ENCODE measurements at regions not wholly inside any gene's neighbourhood (a gene's known extent, or its start where the extent isn't known, plus 50 kb on each side); places are given as distances from the start of the nearest gene placed in this dataset.

DNA sequence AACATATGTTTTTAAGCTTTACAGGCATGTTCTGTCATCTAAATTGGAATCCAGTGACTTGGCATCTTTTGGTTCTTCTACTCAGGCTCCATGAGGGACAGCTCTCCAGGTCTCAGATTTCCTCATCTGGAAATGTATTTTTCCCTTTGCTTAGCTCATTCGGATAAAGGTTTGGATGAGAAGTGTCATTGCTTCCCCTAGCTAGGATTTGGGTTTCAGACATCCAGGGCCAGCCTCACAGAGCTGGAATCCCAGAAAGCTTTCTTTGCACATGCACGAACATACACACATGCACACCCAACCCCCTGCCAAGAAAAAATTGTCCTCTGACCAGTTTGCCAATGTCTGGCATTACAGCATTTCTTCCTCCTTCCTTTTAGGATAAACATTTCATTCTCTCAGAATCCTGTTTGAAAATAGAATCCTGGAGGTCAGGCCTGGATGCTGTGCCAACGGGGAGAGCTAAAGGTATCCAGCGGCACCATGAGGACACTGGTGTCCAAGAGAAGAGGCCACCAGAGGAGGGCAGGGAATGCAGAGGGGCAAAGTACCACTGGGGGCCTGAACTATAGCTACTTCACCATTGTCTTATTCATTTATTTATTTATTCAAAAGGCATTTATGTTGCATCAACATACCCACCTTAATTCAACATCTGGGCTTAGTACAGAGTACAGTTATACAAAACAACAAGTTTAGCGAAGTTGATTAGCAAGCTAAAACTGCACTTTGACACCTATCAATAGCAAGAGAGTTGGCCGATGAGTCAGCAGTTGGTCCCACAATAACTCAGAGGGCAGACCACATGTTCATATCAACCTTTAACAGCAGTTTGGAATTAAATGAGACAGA lies 97.9 kb upstream of the ATL2 start:
- H3K27ac ChIP-seq (ENCODE audit: low read depth, low read length) = no peak overlapping the region
- no peaks in the 10 kb centered on the region for H3K4me1 ChIP-seq (ENCODE audit: control insufficient read depth in 1 of 2, insufficient read depth in 2 of 2, low read length in 2 of 2)
- H3K79me2 ChIP-seq (ENCODE audit: insufficient read depth, low read length) = no peaks in the 10 kb centered on the region
- no peak overlapping the region for H3K4me3 ChIP-seq (replicated peaks in 1 of 2; ENCODE audit: low read depth in 1 of 2, low read length in 2 of 2)
- no peak overlapping the region for H3K4me2 ChIP-seq (ENCODE audit: low read length)
- TF ChIP-seq SIN3A (IDR thresholded peaks at IDR 0.05; ENCODE audit: low read depth) (no peak), CEBPB (IDR thresholded peaks at IDR 0.05; ENCODE audit: low read depth) (no peak), RAD21 (IDR thresholded peaks at IDR 0.05; ENCODE audit: low read depth) (no peak), ELF1 (IDR thresholded peaks at IDR 0.05; ENCODE audit: borderline replicate concordance, low read depth) (no peak), ZFX (IDR thresholded peaks at IDR 0.05) (no peak), FOSL1 (IDR thresholded peaks at IDR 0.05; ENCODE audit: low read depth) (no peak), YY1 (IDR thresholded peaks at IDR 0.05; ENCODE audit: extremely low read depth, insufficient replicate concordance, low read depth, low read length) (no peak), ZNF274 (IDR thresholded peaks at IDR 0.05; ENCODE audit: low read depth, low read length) (no peak), EZH2 (IDR thresholded peaks at IDR 0.05) (no peak), EGR1 (IDR thresholded peaks at IDR 0.05; ENCODE audit: low read depth) (no peak), JUND (IDR thresholded peaks at IDR 0.05) (no peak), CBX3 (IDR thresholded peaks at IDR 0.05; ENCODE audit: low read depth) (no peak), SRF (IDR thresholded peaks at IDR 0.05; ENCODE audit: low read depth) (no peak), POLR2AphosphoS5 (IDR thresholded peaks at IDR 0.05; ENCODE audit: low read depth, low read length) (no peak), TCF7L2 (IDR thresholded peaks at IDR 0.05; ENCODE audit: borderline replicate concordance, extremely low read depth, insufficient read depth, insufficient read length) (no peak), SP1 (IDR thresholded peaks at IDR 0.05; ENCODE audit: low read depth) (no peak)
- TF ChIP-seq, protein P1, sequence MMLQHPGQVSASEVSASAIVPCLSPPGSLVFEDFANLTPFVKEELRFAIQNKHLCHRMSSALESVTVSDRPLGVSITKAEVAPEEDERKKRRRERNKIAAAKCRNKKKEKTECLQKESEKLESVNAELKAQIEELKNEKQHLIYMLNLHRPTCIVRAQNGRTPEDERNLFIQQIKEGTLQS (IDR thresholded peaks at IDR 0.05) = no peak
- TF ChIP-seq, protein P2, sequence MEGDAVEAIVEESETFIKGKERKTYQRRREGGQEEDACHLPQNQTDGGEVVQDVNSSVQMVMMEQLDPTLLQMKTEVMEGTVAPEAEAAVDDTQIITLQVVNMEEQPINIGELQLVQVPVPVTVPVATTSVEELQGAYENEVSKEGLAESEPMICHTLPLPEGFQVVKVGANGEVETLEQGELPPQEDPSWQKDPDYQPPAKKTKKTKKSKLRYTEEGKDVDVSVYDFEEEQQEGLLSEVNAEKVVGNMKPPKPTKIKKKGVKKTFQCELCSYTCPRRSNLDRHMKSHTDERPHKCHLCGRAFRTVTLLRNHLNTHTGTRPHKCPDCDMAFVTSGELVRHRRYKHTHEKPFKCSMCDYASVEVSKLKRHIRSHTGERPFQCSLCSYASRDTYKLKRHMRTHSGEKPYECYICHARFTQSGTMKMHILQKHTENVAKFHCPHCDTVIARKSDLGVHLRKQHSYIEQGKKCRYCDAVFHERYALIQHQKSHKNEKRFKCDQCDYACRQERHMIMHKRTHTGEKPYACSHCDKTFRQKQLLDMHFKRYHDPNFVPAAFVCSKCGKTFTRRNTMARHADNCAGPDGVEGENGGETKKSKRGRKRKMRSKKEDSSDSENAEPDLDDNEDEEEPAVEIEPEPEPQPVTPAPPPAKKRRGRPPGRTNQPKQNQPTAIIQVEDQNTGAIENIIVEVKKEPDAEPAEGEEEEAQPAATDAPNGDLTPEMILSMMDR (IDR thresholded peaks at IDR 0.05 in 2 of 3, conservative IDR thresholded peaks at IDR 0.05 in 1 of 3; ENCODE audit: borderline replicate concordance in 1 of 3, insufficient read depth in 1 of 3, low read depth in 2 of 3, low read length in 2 of 3) = no peak
- TF ChIP-seq, protein P3, sequence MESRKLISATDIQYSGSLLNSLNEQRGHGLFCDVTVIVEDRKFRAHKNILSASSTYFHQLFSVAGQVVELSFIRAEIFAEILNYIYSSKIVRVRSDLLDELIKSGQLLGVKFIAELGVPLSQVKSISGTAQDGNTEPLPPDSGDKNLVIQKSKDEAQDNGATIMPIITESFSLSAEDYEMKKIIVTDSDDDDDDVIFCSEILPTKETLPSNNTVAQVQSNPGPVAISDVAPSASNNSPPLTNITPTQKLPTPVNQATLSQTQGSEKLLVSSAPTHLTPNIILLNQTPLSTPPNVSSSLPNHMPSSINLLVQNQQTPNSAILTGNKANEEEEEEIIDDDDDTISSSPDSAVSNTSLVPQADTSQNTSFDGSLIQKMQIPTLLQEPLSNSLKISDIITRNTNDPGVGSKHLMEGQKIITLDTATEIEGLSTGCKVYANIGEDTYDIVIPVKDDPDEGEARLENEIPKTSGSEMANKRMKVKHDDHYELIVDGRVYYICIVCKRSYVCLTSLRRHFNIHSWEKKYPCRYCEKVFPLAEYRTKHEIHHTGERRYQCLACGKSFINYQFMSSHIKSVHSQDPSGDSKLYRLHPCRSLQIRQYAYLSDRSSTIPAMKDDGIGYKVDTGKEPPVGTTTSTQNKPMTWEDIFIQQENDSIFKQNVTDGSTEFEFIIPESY (IDR thresholded peaks at IDR 0.05; ENCODE audit: extremely low read depth, insufficient replicate concordance, low read length) = no peak
- TF ChIP-seq, protein P4, sequence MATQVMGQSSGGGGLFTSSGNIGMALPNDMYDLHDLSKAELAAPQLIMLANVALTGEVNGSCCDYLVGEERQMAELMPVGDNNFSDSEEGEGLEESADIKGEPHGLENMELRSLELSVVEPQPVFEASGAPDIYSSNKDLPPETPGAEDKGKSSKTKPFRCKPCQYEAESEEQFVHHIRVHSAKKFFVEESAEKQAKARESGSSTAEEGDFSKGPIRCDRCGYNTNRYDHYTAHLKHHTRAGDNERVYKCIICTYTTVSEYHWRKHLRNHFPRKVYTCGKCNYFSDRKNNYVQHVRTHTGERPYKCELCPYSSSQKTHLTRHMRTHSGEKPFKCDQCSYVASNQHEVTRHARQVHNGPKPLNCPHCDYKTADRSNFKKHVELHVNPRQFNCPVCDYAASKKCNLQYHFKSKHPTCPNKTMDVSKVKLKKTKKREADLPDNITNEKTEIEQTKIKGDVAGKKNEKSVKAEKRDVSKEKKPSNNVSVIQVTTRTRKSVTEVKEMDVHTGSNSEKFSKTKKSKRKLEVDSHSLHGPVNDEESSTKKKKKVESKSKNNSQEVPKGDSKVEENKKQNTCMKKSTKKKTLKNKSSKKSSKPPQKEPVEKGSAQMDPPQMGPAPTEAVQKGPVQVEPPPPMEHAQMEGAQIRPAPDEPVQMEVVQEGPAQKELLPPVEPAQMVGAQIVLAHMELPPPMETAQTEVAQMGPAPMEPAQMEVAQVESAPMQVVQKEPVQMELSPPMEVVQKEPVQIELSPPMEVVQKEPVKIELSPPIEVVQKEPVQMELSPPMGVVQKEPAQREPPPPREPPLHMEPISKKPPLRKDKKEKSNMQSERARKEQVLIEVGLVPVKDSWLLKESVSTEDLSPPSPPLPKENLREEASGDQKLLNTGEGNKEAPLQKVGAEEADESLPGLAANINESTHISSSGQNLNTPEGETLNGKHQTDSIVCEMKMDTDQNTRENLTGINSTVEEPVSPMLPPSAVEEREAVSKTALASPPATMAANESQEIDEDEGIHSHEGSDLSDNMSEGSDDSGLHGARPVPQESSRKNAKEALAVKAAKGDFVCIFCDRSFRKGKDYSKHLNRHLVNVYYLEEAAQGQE (IDR thresholded peaks at IDR 0.05; ENCODE audit: low read depth) = no peak
- no peaks in the 10 kb centered on the region for H3K36me3 ChIP-seq (ENCODE audit: control insufficient read depth in 1 of 2, insufficient read depth in 2 of 2, low read length in 2 of 2)
- H3K27me3 ChIP-seq (ENCODE audit: insufficient read depth, low read length) = peaks cover 1% of the 10 kb centered on the region; the same call in 1 of the 2 replicates
- intact Hi-C loops (cut with micrococcal nuclease) = no loop called here
- ChIA-PET RAD21 (ENCODE audit: low non-redundant PET in 1 of 2, low total read pairs in 2 of 2, uncharacterized antibody in 2 of 2, unreplicated experiment in 2 of 2) (no interaction called here), CTCF (interaction anchor here (2.0 kb wide), 1 partner anchor 9 kb away, joined by 5 read pairs; no protein-coding TSS in a partner anchor), POLR2A (no interaction called here)
- no peak for DNase-seq (ENCODE audit: low read depth, low spot score)
- H3K9me2 ChIP-seq (ENCODE audit: insufficient read depth) = no peaks in the 10 kb centered on the region
- BruUV-seq (replicated peaks) = no TSS peak
- H4K20me1 ChIP-seq (ENCODE audit: insufficient read depth) = no peaks in the 10 kb centered on the region
- no peak overlapping the region for H2AFZ ChIP-seq (ENCODE audit: low read depth, low read length, poor library complexity, severe bottlenecking)
- no peak overlapping the region for H3K9ac ChIP-seq (ENCODE audit: low read length)
- no peak for ATAC-seq
- no peaks in the 10 kb centered on the region for H3K9me3 ChIP-seq (ENCODE audit: control insufficient read depth in 1 of 2, insufficient read depth in 1 of 2, low read depth in 1 of 2, low read length in 2 of 2)
